Testis (tissue), 2 donors: ENCODE measurements at regions not wholly inside any gene's neighbourhood (a gene's known extent, or its start where the extent isn't known, plus 50 kb on each side); places are given as distances from the start of the nearest gene placed in this dataset.

Experiments
- CTCF ChIP-seq, 3 experiments: fragments of 450-650 bp in 2 of 3; fragments of 200-600 bp in 1 of 3; sonication (generic) in 1 of 3; IDR thresholded peaks; one replicate each; pipeline ENCODE4 v1.5.1; 2016 to 2019; ENCODE audit warnings: antibody characterized with exemption in 3 of 3, mild to moderate bottlenecking in 2 of 3, moderate library complexity in 1 of 3
- POLR2A ChIP-seq: fragments of 450-650 bp; IDR thresholded peaks from one replicate; pipeline ENCODE4 v1.6.1; 2017; ENCODE audit warnings: antibody characterized with exemption, mild to moderate bottlenecking, moderate library complexity

GRCh38 chr22:47392054-47392347, 629.6 kb downstream of the TBC1D22A start:
- no peak for TF ChIP-seq CTCF (IDR thresholded peaks at IDR 0.05)
- TF ChIP-seq POLR2A: no peak
